WTC11 (cell line): ENCODE measurements at regions not wholly inside any gene's neighbourhood (a gene's known extent, or its start where the extent isn't known, plus 50 kb on each side); places are given as distances from the start of the nearest gene placed in this dataset.

Experiments
- ATAC-seq: fragments of 200-7000 bp; cut with Tn5 transposase; 2 replicates; pipeline ENCODE4 v1.10.0; 2021; ENCODE audit warnings: mild to moderate bottlenecking, moderate library complexity
- CTCF ChIA-PET: fragments of 300-600 bp; sonication (Branson Sonifier 250); formaldehyde crosslinking; loops from one replicate; lab custom pipeline; 2021; ENCODE audit warnings: antibody characterized with exemption; lab: Charles Lee
- POLR2A ChIA-PET: fragments of 350-600 bp; sonication (Branson Sonifier 250); formaldehyde crosslinking; loops from one replicate; lab custom pipeline; 2021; ENCODE audit warnings: antibody characterized with exemption; lab: Charles Lee
- DNase-seq: peaks from one replicate; pipeline ENCODE4 v3.0.0; 2021; ENCODE audit warnings: low spot score
- H3K27ac Mint-ChIP-seq: 2 replicates; pipeline ENCODE4 v1.8.0; 2021; ENCODE audit warnings: mixed read lengths
- H3K27me3 Mint-ChIP-seq: 2 replicates; pipeline ENCODE4 v1.8.0; 2021; ENCODE audit warnings: low read depth, mild to moderate bottlenecking, moderate library complexity, mixed read lengths
- H3K36me3 Mint-ChIP-seq: 2 replicates; pipeline ENCODE4 v1.8.0; 2021; ENCODE audit warnings: mixed read lengths
- H3K4me1 Mint-ChIP-seq: 2 replicates; pipeline ENCODE4 v1.8.0; 2022; ENCODE audit warnings: mixed read lengths
- H3K4me3 Mint-ChIP-seq: 2 replicates; pipeline ENCODE4 v1.8.0; 2021; ENCODE audit warnings: mild to moderate bottlenecking, moderate library complexity, mixed read lengths
- H3K9me3 Mint-ChIP-seq: 2 replicates; pipeline ENCODE4 v1.8.0; 2021; ENCODE audit warnings: mixed read lengths
- CBFB ChIP-seq: sonication (generic); formaldehyde crosslinking; IDR thresholded peaks from 2 replicates; pipeline ENCODE4 v1.8.1; 2022; ENCODE audit warnings: mild to moderate bottlenecking, low read depth, missing genetic modification reagents
- GTF2I ChIP-seq: fragments of 250-450 bp; sonication (Bioruptor Pico); conservative IDR thresholded peaks from 2 replicates; pipeline ENCODE4 v1.4.0; 2021; ENCODE audit warnings: mild to moderate bottlenecking
- IRF1 ChIP-seq: sonication (generic); formaldehyde crosslinking; IDR thresholded peaks from 2 replicates; pipeline ENCODE4 v1.8.0; 2023; ENCODE audit warnings: missing genetic modification reagents
- PRRX2 ChIP-seq: fragments of 250-450 bp; sonication (Bioruptor Pico); IDR thresholded peaks from 2 replicates; pipeline ENCODE4 v1.8.0; 2021; ENCODE audit warnings: mild to moderate bottlenecking
- SMAD3 ChIP-seq: sonication (generic); formaldehyde crosslinking; IDR thresholded peaks from 2 replicates; pipeline ENCODE4 v1.8.0; 2022; ENCODE audit warnings: missing genetic modification reagents, mild to moderate bottlenecking, borderline replicate concordance
- SP1 ChIP-seq: sonication (generic); formaldehyde crosslinking; conservative IDR thresholded peaks from 2 replicates; pipeline ENCODE4 v1.8.1; 2022; ENCODE audit warnings: missing genetic modification reagents
- ZMAT4 ChIP-seq: fragments of 250-450 bp; sonication (Bioruptor Pico); IDR thresholded peaks from 2 replicates; pipeline ENCODE4 v1.9.0; 2021; ENCODE audit warnings: mild to moderate bottlenecking
- ZNF512 ChIP-seq: sonication (generic); formaldehyde crosslinking; IDR thresholded peaks from 2 replicates; pipeline ENCODE4 v1.8.1; 2022; ENCODE audit warnings: missing genetic modification reagents, borderline replicate concordance
- ZNF532 ChIP-seq: fragments of 250-450 bp; sonication (Bioruptor Pico); IDR thresholded peaks from 2 replicates; pipeline ENCODE4 v1.9.0; 2021; ENCODE audit warnings: mild to moderate bottlenecking, borderline replicate concordance
- TF ChIP-seq, protein P1 (sequence below): sonication (generic); formaldehyde crosslinking; IDR thresholded peaks from 2 replicates; pipeline ENCODE4 v1.8.1; 2023; ENCODE audit warnings: mild to moderate bottlenecking, missing genetic modification reagents, borderline replicate concordance

GRCh38 chr2:16010011-16010410 is 69.7 kb downstream of the MYCN start:
- POLR2A ChIA-PET = no interaction called here
- Mint-ChIP-seq H3K27ac (no peak overlapping the region), H3K36me3 (no peaks in the 10 kb centered on the region), H3K4me1 (peaks cover 33% of the 10 kb centered on the region), H3K9me3 (peaks cover 6% of the 10 kb centered on the region; the same call in 1 of the 2 replicates), H3K27me3 (peaks cover 2% of the 10 kb centered on the region; the same call in 1 of the 2 replicates), H3K4me3 (no peak overlapping the region)
- DNase-seq = no peak
- ATAC-seq = no peak
- CTCF ChIA-PET = no interaction called here
- TF ChIP-seq SP1 (CRISPR knock-in tag) (no peak), SMAD3 (CRISPR knock-in tag) (no peak)

DNA sequence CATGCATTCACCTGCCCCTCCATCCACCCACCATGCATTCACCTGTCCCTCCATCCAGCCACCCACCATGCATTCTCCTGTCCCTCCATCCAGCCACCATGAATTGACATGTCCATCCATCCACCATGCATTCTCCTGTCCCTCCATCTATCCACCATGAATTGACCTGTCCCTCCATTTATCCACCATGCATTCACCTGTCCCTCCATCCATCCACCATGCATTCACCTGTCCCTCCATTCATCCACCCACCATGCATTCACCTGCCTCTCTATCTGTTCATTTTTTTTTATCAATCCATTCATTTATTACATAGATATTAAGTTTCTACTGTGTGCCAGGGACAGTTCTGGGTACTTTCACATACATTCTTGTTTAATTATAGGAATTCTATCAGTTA is 69.2 kb downstream of the MYCN start:
- Mint-ChIP-seq H3K36me3 (no peaks in the 10 kb centered on the region), H3K27me3 (peaks cover 2% of the 10 kb centered on the region; the same call in 1 of the 2 replicates), H3K4me1 (peaks cover 28% of the 10 kb centered on the region), H3K4me3 (no peak overlapping the region), H3K27ac (no peak overlapping the region), H3K9me3 (peaks cover 6% of the 10 kb centered on the region; the same call in 1 of the 2 replicates)
- CTCF ChIA-PET = no interaction called here
- DNase-seq (no peak), ATAC-seq (no peak)
- no peak for TF ChIP-seq CBFB (CRISPR knock-in tag)
- TF ChIP-seq ZMAT4 (CRISPR knock-in tag) = no peak
- TF ChIP-seq GTF2I (CRISPR knock-in tag) = no peak
- no peak for TF ChIP-seq ZNF512 (CRISPR knock-in tag)
- TF ChIP-seq, protein P1, sequence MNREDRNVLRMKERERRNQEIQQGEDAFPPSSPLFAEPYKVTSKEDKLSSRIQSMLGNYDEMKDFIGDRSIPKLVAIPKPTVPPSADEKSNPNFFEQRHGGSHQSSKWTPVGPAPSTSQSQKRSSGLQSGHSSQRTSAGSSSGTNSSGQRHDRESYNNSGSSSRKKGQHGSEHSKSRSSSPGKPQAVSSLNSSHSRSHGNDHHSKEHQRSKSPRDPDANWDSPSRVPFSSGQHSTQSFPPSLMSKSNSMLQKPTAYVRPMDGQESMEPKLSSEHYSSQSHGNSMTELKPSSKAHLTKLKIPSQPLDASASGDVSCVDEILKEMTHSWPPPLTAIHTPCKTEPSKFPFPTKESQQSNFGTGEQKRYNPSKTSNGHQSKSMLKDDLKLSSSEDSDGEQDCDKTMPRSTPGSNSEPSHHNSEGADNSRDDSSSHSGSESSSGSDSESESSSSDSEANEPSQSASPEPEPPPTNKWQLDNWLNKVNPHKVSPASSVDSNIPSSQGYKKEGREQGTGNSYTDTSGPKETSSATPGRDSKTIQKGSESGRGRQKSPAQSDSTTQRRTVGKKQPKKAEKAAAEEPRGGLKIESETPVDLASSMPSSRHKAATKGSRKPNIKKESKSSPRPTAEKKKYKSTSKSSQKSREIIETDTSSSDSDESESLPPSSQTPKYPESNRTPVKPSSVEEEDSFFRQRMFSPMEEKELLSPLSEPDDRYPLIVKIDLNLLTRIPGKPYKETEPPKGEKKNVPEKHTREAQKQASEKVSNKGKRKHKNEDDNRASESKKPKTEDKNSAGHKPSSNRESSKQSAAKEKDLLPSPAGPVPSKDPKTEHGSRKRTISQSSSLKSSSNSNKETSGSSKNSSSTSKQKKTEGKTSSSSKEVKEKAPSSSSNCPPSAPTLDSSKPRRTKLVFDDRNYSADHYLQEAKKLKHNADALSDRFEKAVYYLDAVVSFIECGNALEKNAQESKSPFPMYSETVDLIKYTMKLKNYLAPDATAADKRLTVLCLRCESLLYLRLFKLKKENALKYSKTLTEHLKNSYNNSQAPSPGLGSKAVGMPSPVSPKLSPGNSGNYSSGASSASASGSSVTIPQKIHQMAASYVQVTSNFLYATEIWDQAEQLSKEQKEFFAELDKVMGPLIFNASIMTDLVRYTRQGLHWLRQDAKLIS (CRISPR knock-in tag) = no peak
- POLR2A ChIA-PET = no interaction called here

DNA sequence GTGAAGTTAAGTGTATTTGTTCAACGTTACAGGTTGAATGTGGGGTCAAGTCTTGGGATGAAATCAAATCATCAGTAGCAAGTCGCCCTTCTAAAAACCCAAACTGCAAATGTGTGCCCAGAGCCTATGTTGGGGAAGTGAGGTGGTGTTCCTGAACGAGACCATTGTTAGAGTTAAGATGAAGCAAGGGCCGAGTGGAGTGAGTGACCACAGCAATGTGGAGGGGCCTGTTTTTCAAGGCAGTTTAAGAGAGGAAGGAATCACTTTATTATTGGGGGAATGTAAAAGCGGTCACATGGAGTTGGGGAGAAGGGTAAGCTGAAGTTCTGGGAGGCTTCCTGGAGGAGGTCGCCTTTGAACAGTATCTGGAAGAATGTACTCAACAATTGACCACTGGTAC is 68.5 kb downstream of the MYCN start:
- H3K36me3 Mint-ChIP-seq = no peaks in the 10 kb centered on the region
- ChIA-PET POLR2A (no interaction called here), CTCF (no interaction called here)
- DNase-seq (no peak), ATAC-seq (no peak)
- H3K4me3 Mint-ChIP-seq = no peak overlapping the region
- TF ChIP-seq PRRX2 (no peak), ZNF532 (CRISPR knock-in tag) (no peak), IRF1 (CRISPR knock-in tag) (no peak)
- peaks cover 21% of the 10 kb centered on the region for H3K4me1 Mint-ChIP-seq
- H3K27me3 Mint-ChIP-seq = peaks cover 2% of the 10 kb centered on the region; the same call in 1 of the 2 replicates
- peaks cover 6% of the 10 kb centered on the region; the same call in 1 of the 2 replicates for H3K9me3 Mint-ChIP-seq
- no peak overlapping the region for H3K27ac Mint-ChIP-seq
